HG02798 (cell line): ENCODE measurements at regions not wholly inside any gene's neighbourhood (a gene's known extent, or its start where the extent isn't known, plus 50 kb on each side); places are given as distances from the start of the nearest gene placed in this dataset.

Source experiments
- ATAC-seq: cut with Tn5 transposase; IDR thresholded peaks from one replicate; pipeline ENCODE4 v1.9.1; 2021; ENCODE audit warnings: mild to moderate bottlenecking; ENCODE audit not compliant: unreplicated experiment, poor library complexity

GRCh38 chr4:19135895-19136633, 1114.5 kb upstream of the LCORL start:
- ATAC-seq = no peak

GRCh38 chr4:19134685-19135084, 1113.1 kb upstream of the LCORL start:
- no peak for ATAC-seq

- ATAC-seq = no peak
Observed at GRCh38 chr4:19133315-19133714, 1111.8 kb upstream of the LCORL start.

- no peak for ATAC-seq
Observed at GRCh38 chr4:19130866-19131265, 1109.3 kb upstream of the LCORL start.

GRCh38 chr4:19128176-19128575, 1106.6 kb upstream of the LCORL start:
- no peak for ATAC-seq

- no peak for ATAC-seq
Observed at GRCh38 chr4:19126903-19127302, 1105.3 kb upstream of the LCORL start.

- ATAC-seq = no peak
Observed at GRCh38 chr4:19123681-19124080, 1102.1 kb upstream of the LCORL start.

GRCh38 chr4:19119904-19120560, 1098.5 kb upstream of the LCORL start:
- no peak for ATAC-seq

- ATAC-seq = no peak
Observed at GRCh38 chr4:19117022-19117421, 1095.5 kb upstream of the LCORL start.

- ATAC-seq = no peak
Observed at GRCh38 chr4:19104176-19104575, 1082.6 kb upstream of the LCORL start.

- no peak for ATAC-seq
Observed at GRCh38 chr4:19095491-19096046, 1074.0 kb upstream of the LCORL start.

- ATAC-seq = no peak
Observed at GRCh38 chr4:19093951-19094350, 1072.4 kb upstream of the LCORL start.

- ATAC-seq = no peak
Observed at GRCh38 chr4:19092797-19093196, 1071.2 kb upstream of the LCORL start.

- ATAC-seq = no peak
Observed at GRCh38 chr4:19074036-19074435, 1052.5 kb upstream of the LCORL start.

GRCh38 chr4:19063662-19064061, 1042.1 kb upstream of the LCORL start:
- ATAC-seq = no peak

- no peak for ATAC-seq
Observed at GRCh38 chr4:19054916-19055315, 1033.4 kb upstream of the LCORL start.

- no peak for ATAC-seq
Observed at GRCh38 chr4:19051831-19052230, 1030.3 kb upstream of the LCORL start.

GRCh38 chr4:19047279-19047880, 1025.8 kb upstream of the LCORL start:
- no peak for ATAC-seq

- ATAC-seq = no peak
Observed at GRCh38 chr4:19039816-19040215, 1018.3 kb upstream of the LCORL start.

- ATAC-seq = no peak
Observed at GRCh38 chr4:19038231-19038630, 1016.7 kb upstream of the LCORL start.
